GM06990 (cell line): ENCODE measurements at regions not wholly inside any gene's neighbourhood (a gene's known extent, or its start where the extent isn't known, plus 50 kb on each side); places are given as distances from the start of the nearest gene placed in this dataset.

Experiments used
- DNase-seq: peaks from one replicate; pipeline ENCODE4 v3.0.0-alpha.2; 2011; ENCODE audit not compliant: insufficient read length; ENCODE audit errors: extremely low read depth
- H3K27me3 ChIP-seq: replicated peaks from 2 replicates; pipeline ENCODE4 v1.6.0; 2011; ENCODE audit warnings: low read length; ENCODE audit not compliant: control insufficient read depth, insufficient read depth
- H3K36me3 ChIP-seq: 2 replicates; pipeline ENCODE4 v1.5.1; 2011; ENCODE audit warnings: low read length; ENCODE audit not compliant: control insufficient read depth, insufficient read depth
- H3K4me3 ChIP-seq: replicated peaks from 2 replicates; pipeline ENCODE4 v1.5.1; 2011; ENCODE audit warnings: low read depth, mild to moderate bottlenecking, control low read depth, low read length
- CTCF ChIP-seq: IDR thresholded peaks from 2 replicates; pipeline ENCODE4 v1.5.1; 2011; ENCODE audit warnings: low read length, control low read depth, mild to moderate bottlenecking, inconsistent platforms; ENCODE audit not compliant: insufficient read depth, poor library complexity, severe bottlenecking

GRCh38 chr18:24831081-24831480 lies 370.6 kb downstream of the HRH4 start:
- DNase-seq: no peak
- no peaks in the 10 kb centered on the region; the same call in none of the 2 replicates for H3K27me3 ChIP-seq
- no peak for TF ChIP-seq CTCF
- no peaks in the 10 kb centered on the region for H3K36me3 ChIP-seq
- no peak overlapping the region for H3K4me3 ChIP-seq

- H3K36me3 ChIP-seq: no peaks in the 10 kb centered on the region
- DNase-seq: no peak
- no peak overlapping the region for H3K4me3 ChIP-seq
- TF ChIP-seq CTCF: no peak
- no peaks in the 10 kb centered on the region; the same call in none of the 2 replicates for H3K27me3 ChIP-seq
These were observed 371.6 kb downstream of the HRH4 start for GRCh38 chr18:24831871-24832665.

GRCh38 chr18:24835751-24836150 lies 375.3 kb downstream of the HRH4 start:
- no peak for DNase-seq
- TF ChIP-seq CTCF: no peak
- Histone ChIP-seq H3K36me3 (no peaks in the 10 kb centered on the region), H3K27me3 (no peaks in the 10 kb centered on the region; the same call in 1 of the 2 replicates), H3K4me3 (no peak overlapping the region)

GRCh38 chr18:24837066-24837465 lies 376.6 kb downstream of the HRH4 start:
- no peak overlapping the region for H3K4me3 ChIP-seq
- H3K36me3 ChIP-seq: no peaks in the 10 kb centered on the region
- DNase-seq: no peak
- H3K27me3 ChIP-seq: no peaks in the 10 kb centered on the region
- TF ChIP-seq CTCF: no peak

- H3K36me3 ChIP-seq: no peaks in the 10 kb centered on the region
- DNase-seq: no peak
- no peak for TF ChIP-seq CTCF
- no peak overlapping the region for H3K4me3 ChIP-seq
- no peaks in the 10 kb centered on the region for H3K27me3 ChIP-seq
These were observed 379.6 kb downstream of the HRH4 start for GRCh38 chr18:24840051-24840450.
